ENCODE measurements at regions not wholly inside any gene's neighbourhood (a gene's known extent, or its start where the extent isn't known, plus 50 kb on each side); places are given as distances from the start of the nearest gene placed in this dataset.
"Not testable (repeated sequence)": the region's sequence is repeated elsewhere in the genome, so short reads cannot be mapped to it uniquely, and the experiment has no call there.

- not testable (repeated sequence) for H2AFZ ChIP-seq (ENCODE audit: low read length, unreplicated experiment); H3K79me2 ChIP-seq (ENCODE audit: control insufficient read depth, insufficient read depth, low read length, unreplicated experiment); H3K4me1 ChIP-seq (ENCODE audit: control insufficient read depth, insufficient read depth, low read length, unreplicated experiment); H3K27ac ChIP-seq (ENCODE audit: low read depth, low read length); H3K4me3 ChIP-seq (ENCODE audit: low read depth, low read length); H3K36me3 ChIP-seq (ENCODE audit: insufficient read depth, low read length); H3K27me3 ChIP-seq (ENCODE audit: insufficient read depth, low read length)
Observed at GRCh38 chr9:61420267-61420958, 230.6 kb downstream of the SPATA31A7 start.

GRCh38 chr9:61447189-61447588 lies 257.4 kb downstream of the SPATA31A7 start:
- not testable (repeated sequence) for H3K4me1 ChIP-seq (ENCODE audit: control insufficient read depth, insufficient read depth, low read length, unreplicated experiment); H3K27ac ChIP-seq (ENCODE audit: low read depth, low read length); H2AFZ ChIP-seq (ENCODE audit: low read length, unreplicated experiment); H3K79me2 ChIP-seq (ENCODE audit: control insufficient read depth, insufficient read depth, low read length, unreplicated experiment); H3K27me3 ChIP-seq (ENCODE audit: insufficient read depth, low read length); H3K36me3 ChIP-seq (ENCODE audit: insufficient read depth, low read length); H3K4me3 ChIP-seq (ENCODE audit: low read depth, low read length)

GRCh38 chr9:61460860-61461259 lies 271.0 kb downstream of the SPATA31A7 start:
- H2AFZ ChIP-seq (ENCODE audit: low read length, unreplicated experiment); H3K36me3 ChIP-seq (ENCODE audit: insufficient read depth, low read length); H3K4me3 ChIP-seq (ENCODE audit: low read depth, low read length); H3K27me3 ChIP-seq (ENCODE audit: insufficient read depth, low read length); H3K79me2 ChIP-seq (ENCODE audit: control insufficient read depth, insufficient read depth, low read length, unreplicated experiment); H3K4me1 ChIP-seq (ENCODE audit: control insufficient read depth, insufficient read depth, low read length, unreplicated experiment); H3K27ac ChIP-seq (ENCODE audit: low read depth, low read length): not testable (repeated sequence)
